Skeletal muscle cell (primary cell): ENCODE measurements at regions not wholly inside any gene's neighbourhood (a gene's known extent, or its start where the extent isn't known, plus 50 kb on each side); places are given as distances from the start of the nearest gene placed in this dataset.

ENCODE experiments used
- DNase-seq: peaks from one replicate; pipeline ENCODE4 v3.0.0-alpha.2; 2010; ENCODE audit warnings: low read depth
- H3K4me3 ChIP-seq: 2 replicates; pipeline ENCODE4 v1.5.1; 2011; ENCODE audit warnings: low read depth, mild to moderate bottlenecking, control low read depth, low read length, moderate library complexity

GRCh38 chr10:129223363-129223762 lies 243.7 kb upstream of the MGMT start:
- H3K4me3 ChIP-seq = no peak overlapping the region
- DNase-seq = no peak

DNA sequence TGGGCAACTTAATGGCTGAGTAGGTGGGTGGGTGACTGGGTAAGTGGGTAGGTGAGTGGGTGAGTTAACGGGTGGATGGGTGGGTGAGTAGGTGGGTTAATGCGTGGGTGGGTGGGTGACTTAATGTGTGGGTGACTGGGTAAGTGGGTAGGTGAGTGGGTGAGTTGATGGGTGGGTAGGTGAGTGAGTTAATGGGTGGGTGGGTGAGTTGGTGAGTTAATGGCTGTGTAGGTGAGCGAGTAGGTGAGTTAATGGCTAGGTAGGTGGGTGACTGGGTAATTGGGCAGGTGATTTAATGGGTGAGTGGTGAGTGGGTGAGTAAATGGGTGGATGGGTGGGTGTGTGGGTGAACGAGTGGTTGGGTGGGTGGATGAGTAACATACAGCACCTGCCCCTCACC lies 243.0 kb upstream of the MGMT start:
- DNase-seq = no peak
- no peak overlapping the region for H3K4me3 ChIP-seq

DNA sequence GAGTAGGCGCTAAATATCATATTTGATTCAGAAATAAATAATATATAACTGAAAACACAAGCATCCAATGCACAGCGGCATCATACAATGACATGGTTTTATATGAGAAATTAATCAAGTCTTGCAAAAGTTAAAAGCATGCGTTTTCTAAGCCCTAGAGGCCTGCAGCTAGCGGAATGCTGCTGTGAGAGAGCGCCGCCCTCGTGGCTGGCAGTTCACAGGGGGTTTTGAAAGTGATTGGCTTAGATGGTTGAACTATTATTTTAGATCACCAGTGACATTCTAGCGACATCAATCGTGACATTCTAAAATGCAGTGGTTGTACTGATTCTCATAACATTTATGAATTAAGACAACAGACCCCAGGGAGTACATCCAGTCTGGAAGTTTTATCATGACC lies 235.2 kb upstream of the MGMT start:
- H3K4me3 ChIP-seq = no peak overlapping the region
- DNase-seq = no peak

DNA sequence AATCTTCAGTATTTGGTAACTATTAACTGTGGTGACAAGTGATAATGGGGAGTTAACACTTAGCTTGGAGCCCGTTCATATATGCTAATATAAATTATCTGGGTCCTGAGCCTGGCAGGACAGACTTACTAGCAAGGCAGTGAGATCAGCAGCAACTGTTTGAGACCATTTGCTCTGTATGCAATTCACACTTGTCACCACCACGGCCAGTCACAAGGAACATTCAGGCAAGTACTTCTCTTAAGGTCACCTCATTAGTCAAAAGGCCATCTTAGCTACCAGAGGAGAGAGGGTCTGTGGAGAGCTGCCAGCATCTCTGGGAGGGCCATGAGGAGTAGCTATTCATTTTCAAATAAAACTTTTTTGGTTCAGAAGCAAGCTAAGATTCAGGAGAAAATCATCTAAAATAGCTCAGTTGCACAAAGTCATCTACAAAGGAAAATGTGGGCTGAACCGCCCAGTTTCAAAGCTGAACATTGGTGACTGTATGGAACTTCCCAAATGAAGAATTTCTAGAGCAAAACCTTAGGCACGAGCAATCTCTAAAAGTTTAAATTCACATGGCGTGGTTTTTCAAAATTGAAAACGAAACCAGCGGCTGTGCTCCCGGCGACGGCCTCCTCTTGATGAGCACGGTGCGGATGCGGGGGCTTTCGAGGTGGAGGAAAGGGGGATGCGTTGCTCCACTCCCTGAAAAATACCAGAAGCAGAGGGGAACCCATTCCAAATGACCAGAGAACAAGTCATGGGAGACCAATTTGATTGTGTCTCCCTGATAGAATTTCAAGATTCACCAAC lies 233.5 kb upstream of the MGMT start:
- DNase-seq = no peak
- H3K4me3 ChIP-seq = no peak overlapping the region

GRCh38 chr10:129236274-129236691 lies 230.8 kb upstream of the MGMT start:
- H3K4me3 ChIP-seq = no peak overlapping the region
- no peak for DNase-seq

DNA sequence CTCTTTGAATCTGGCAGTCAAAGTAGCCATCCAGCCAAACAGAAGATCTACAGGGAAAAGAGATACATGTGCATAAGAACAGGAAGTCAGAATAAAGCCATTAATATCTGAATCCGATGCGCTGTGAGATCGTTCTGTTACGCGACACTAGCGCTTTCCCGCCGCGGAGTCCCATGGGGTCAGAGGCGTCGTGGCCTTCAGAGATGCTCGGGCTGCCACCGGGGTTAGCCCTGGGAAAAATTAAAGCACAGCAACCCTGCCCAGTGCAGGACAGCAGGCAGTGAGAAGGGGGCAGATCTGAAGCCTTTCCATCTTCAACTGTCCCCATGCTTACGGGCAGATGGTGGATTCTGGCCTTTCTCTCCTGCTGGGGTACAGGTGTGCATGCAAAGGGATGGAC lies 225.6 kb upstream of the MGMT start:
- H3K4me3 ChIP-seq = no peak overlapping the region

DNA sequence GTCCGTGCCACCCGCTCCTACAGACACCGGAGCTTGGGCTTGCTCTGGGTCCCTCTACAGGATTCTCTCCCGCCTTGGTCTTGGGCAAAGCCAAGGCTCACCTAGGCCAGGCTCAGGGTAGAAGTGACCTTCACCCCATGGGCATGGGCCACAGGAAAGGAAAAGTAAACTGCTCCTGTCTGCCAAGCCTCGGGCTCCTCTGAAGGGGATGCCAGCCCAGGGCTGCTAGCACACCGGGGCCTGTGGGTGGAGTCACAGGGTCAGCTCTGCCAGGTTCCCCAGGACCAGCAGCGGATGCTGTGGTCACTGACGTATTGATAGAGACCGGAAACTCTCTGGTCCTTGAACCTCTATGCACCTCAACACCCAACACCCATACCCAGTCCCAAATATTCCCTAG lies 222.7 kb upstream of the MGMT start:
- DNase-seq = no peak
- no peak overlapping the region for H3K4me3 ChIP-seq

More for the DNA sequence above, 225.6 kb upstream of the MGMT start:
- no peak for DNase-seq

- no peak overlapping the region for H3K4me3 ChIP-seq
- DNase-seq = no peak
These were observed 222.3 kb upstream of the MGMT start for GRCh38 chr10:129244757-129245156.

GRCh38 chr10:129253161-129253864 lies 213.7 kb upstream of the MGMT start:
- no peak for DNase-seq

GRCh38 chr10:129253865-129254179 lies 213.2 kb upstream of the MGMT start:
- H3K4me3 ChIP-seq = no peak overlapping the region
- DNase-seq = no peak

More at GRCh38 chr10:129253161-129253864, 213.7 kb upstream of the MGMT start:
- no peak overlapping the region for H3K4me3 ChIP-seq

GRCh38 chr10:129258283-129258923 lies 208.6 kb upstream of the MGMT start:
- H3K4me3 ChIP-seq = no peak overlapping the region
- no peak for DNase-seq

GRCh38 chr10:129259128-129259815 lies 207.8 kb upstream of the MGMT start:
- no peak overlapping the region for H3K4me3 ChIP-seq
- no peak for DNase-seq

DNA sequence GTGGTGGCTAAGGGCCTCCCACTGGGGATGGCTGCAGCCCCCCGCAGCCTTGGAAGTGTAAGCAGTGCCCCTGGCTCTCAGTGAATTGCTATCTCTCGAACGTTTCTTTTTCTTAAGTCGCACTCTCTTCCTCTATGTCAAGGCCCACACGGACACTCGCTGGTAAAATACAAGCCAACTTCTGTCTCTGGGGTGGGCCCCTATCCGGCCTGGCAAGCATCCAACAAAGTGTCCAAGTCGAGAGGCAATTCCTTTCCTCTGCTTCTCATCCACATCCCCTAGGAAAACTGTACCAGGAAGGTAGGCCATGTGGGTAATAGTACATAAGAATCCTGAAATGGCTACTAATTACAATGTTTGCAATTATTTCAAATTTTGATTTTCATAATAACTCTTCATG lies 194.9 kb upstream of the MGMT start:
- no peak overlapping the region for H3K4me3 ChIP-seq
- no peak for DNase-seq

DNA sequence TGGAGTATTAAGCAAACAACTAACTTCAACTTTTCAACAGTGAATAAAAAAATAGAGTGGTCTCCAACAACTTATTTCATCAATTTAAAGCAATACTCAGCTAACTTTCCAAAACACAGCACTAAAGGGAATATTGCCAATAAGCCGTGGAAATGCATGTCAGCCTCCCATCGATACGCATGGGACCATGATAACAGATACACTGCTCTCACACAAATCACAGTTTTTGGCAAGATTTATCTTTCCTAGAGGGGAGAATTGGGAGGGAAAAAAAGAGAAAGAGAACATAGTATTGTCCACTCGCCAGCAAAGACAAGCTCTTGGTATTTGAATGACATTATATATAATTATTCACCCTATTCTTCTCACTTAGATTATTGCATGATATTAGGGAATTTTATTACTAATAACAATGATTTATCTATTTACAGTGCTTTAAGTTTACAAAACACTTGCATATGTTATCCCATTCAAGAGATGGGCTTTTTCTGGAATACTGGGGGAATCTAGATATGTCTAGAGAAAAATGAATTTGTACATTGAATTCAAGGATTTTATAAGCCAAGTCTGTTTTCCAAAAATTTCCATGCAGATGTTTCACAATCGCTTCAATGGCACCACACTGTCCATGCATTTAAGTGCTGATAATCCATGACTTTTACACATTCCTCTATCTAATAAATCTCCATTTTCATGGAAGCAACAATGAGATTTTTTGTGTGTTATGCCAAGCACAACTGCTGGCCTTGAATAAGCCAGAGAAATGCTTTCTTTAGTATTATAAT lies 194.0 kb upstream of the MGMT start:
- DNase-seq = no peak
- no peak overlapping the region for H3K4me3 ChIP-seq

DNA sequence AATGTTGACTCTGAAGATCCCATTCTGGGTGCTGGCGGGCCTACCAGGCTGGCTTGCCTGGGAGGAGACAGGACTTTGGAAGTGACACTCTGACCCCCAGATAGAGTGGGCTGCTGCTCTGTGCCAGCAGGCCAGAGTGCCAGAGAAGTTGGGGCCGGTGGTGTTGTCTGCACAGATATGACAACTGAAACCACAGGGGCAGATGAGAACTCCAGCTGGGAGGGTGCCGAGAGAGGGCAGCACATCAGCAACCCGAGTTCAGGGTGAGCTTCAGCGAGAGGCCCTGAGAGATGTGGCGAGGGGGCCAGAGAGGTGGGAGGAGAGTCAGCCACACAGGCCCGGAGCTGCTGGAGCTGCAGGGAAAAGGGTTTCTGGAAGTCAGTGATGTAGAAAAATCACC lies 193.2 kb upstream of the MGMT start:
- no peak for DNase-seq
- H3K4me3 ChIP-seq = no peak overlapping the region

GRCh38 chr10:129274748-129275474 lies 192.1 kb upstream of the MGMT start:
- H3K4me3 ChIP-seq = no peak overlapping the region
- DNase-seq = no peak

DNA sequence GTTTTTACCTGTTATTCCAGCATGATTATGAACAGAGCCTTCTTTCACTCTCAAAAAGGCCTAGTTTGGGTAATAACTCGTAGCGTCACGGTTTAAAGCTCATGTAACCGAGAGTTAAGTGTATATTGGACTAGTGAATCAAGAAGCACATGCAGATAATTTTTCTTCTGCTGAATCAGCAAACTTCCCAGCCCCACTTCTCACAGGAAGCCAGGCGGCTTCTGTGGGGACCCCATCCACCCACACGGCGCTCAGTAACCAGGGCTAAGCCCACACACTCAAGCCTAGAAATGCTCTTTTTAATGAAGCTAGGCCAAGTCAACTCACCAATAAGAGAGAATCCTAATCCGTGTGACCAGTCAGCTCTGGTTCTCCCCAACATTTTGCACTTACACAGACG lies 191.2 kb upstream of the MGMT start:
- no peak for DNase-seq
- no peak overlapping the region for H3K4me3 ChIP-seq

GRCh38 chr10:129277084-129277483 lies 190.0 kb upstream of the MGMT start:
- H3K4me3 ChIP-seq = no peak overlapping the region
- DNase-seq = no peak

GRCh38 chr10:129277841-129278240 lies 189.2 kb upstream of the MGMT start:
- no peak for DNase-seq
- H3K4me3 ChIP-seq = no peak overlapping the region
